ENCODE measurements at regions not wholly inside any gene's neighbourhood (a gene's known extent, or its start where the extent isn't known, plus 50 kb on each side); places are given as distances from the start of the nearest gene placed in this dataset.

GRCh38 chr3:110813541-110813940 lies 258.1 kb upstream of the NECTIN3 start:
- TF ChIP-seq CTCF (IDR thresholded peaks at IDR 0.05 in 2 of 3, conservative IDR thresholded peaks at IDR 0.05 in 1 of 3; ENCODE audit: control insufficient read depth in 2 of 3, extremely low read depth in 1 of 3, insufficient read depth in 1 of 3, low read depth in 3 of 3, low read length in 3 of 3) (no peak), PAX8 (IDR thresholded peaks at IDR 0.05) (no peak), NR2C2 (IDR thresholded peaks at IDR 0.05; ENCODE audit: borderline replicate concordance, control insufficient read depth, insufficient read length, low read depth) (no peak), MEF2A (IDR thresholded peaks at IDR 0.05; ENCODE audit: insufficient read depth, low read depth, low read length) (no peak), GABPA (IDR thresholded peaks at IDR 0.05; ENCODE audit: low read depth) (no peak), POLR2A (IDR thresholded peaks at IDR 0.05; ENCODE audit: low read depth, low read length) (no peak), SIN3A (IDR thresholded peaks at IDR 0.05; ENCODE audit: low read depth, low read length) (no peak), EGR1 (IDR thresholded peaks at IDR 0.05; ENCODE audit: borderline replicate concordance in 1 of 2, low read depth in 2 of 2, low read length in 2 of 2) (no peak), NBN (IDR thresholded peaks at IDR 0.05) (no peak), BACH1 (IDR thresholded peaks at IDR 0.05; ENCODE audit: borderline replicate concordance) (no peak), BHLHE40 (IDR thresholded peaks at IDR 0.05; ENCODE audit: borderline replicate concordance in 1 of 2, low read depth in 2 of 2, low read length in 1 of 2) (no peak)

Data from GM12878 (cell line).